T47D (cell line): ENCODE measurements at regions not wholly inside any gene's neighbourhood (a gene's known extent, or its start where the extent isn't known, plus 50 kb on each side); places are given as distances from the start of the nearest gene placed in this dataset.
"Not testable (repeated sequence)": the region's sequence is repeated elsewhere in the genome, so short reads cannot be mapped to it uniquely, and the experiment has no call there.

Source experiments
- DNase-seq, 2 experiments: peaks; one replicate each; pipeline versions ENCODE4 v3.0.0 to v3.0.0-alpha.2; 2011 to 2012; ENCODE audit warnings: low read depth in 1 of 2, low spot score in 1 of 2
- JUND ChIP-seq: IDR thresholded peaks from 2 replicates; pipeline ENCODE4 v1.6.1; 2012; ENCODE audit warnings: low read depth
- in situ Hi-C: cut with HindIII; loops from 2 replicates; pipeline ENCODE4 v1.10.0; 2016; ENCODE audit warnings: low sequenced_read_pairs, low pct_unique_long_range_greater_than_20kb

DNA sequence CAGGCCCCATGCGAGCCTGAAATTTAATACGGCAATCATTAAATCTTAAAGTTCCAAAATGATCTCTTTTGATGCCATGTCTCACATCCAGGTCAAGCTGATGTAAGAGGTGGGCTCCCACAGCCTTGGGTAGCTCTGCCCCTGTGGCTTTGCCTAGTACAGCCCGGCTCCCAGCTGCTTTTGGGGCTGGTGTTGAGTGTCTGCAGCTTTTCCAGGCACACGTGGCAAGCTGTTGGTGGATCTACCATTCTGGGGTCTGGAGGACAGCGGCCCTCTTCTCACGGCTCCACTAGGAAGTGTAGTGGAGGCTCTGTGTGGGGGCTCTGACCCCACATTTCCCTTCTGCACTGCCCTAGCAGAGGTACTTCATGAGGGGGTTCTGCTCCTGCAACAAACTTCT, 588.9 kb downstream of the CENPC start:
- DNase-seq: no peak
- in situ Hi-C loops: no loop called here
- TF ChIP-seq JUND: no peak

DNA sequence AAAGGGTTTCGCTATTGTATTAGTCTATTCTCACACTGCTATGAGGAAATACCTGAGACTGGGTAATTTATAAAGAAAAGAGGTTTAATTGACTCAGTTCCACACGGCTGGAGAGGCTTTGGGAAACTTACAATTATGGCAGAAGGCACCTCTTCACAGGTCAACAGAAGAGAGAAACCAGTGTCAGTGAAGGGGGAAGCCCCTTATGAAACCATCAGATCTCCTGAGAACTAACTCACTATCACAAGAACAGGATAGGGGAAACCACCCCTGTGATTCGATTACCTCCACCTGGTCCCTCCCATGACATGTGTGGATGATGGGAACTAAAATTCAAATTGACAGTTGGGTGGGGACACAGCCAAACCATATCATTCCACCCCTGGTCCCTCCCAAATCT, 589.5 kb downstream of the CENPC start:
- DNase-seq: no peak
- in situ Hi-C loops: no loop called here
- TF ChIP-seq JUND: no peak

DNA sequence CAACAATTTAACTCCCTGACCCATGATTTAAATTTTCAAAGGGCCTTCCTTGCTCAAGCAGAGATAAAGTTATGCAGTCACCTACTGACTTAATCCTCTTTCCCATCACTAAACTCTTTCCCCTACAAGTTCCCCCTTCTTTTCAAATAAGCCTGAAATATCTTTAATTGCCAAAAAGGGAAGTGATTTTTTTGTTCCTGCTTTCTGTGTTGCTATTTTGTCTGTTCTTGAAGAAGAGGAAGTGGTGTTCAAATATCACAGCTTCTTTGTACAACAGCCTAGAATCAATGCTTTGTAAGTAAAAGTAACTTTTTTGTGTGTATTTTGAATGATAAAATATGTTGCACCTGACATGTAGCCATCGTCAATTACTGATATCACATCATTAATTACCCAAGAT, 595.9 kb downstream of the CENPC start:
- in situ Hi-C loops: no loop called here

DNA sequence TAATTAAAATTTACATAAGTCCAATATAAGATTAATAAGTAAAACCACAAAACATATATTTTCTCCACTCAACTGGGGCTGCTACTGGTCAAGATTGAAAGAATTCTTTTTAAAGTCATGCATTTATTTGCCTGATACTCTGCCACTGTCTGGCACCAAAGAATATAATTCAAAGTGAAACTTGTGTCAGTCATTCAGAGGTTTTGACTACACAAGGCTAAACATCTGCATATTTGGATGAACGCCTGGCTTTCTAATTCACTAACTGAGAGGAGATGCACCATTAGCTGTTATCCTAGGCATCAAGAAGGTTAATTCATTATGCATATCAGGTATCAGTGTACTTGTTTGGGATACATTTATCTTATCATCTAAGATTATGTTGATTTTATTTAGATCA, 598.5 kb downstream of the CENPC start:
- DNase-seq: no peak
- TF ChIP-seq JUND: no peak
- in situ Hi-C loops: no loop called here

More for the DNA sequence above, 595.9 kb downstream of the CENPC start:
- no peak for TF ChIP-seq JUND
- DNase-seq: no peak

DNA sequence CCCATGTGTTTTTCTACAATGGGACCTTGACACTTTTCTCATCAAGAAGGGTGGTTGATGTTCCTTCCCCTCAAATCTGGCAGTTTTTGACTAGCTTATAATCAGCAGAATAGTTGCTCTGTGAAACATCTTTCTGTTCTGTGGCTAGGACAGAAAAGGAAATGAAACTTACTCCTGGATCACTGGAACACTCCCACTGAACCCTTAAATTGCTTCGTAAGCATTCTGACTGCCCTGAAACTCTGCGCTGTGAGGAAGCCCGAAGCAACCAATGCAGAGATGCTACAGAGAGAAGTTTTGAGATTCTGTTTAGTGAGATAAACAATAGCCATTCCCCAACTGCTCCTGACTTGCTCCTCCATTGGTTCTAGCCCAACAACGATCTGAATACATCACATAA, 602.2 kb downstream of the CENPC start:
- no peak for DNase-seq
- TF ChIP-seq JUND: no peak
- in situ Hi-C loops: no loop called here

DNA sequence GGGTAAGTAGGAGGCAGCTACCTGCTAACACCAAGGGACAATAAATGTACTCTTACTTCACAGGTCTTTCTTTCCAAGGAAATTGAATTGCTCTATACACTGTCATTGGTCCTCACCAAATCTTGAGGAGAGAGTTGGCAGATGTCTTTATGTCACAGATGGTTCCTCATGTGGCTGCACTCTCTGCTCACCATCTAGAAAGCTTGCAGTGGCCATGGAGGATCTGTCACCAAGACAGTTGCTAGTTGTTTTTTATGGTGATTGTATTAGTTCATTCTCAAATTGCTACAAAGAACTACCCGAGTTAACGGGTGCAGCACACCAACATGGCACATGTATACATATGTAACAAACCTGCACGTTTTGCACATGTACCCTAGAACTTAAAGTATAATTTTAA, 613.3 kb downstream of the CENPC start:
- in situ Hi-C loops, DNase-seq: not testable (repeated sequence)

DNA sequence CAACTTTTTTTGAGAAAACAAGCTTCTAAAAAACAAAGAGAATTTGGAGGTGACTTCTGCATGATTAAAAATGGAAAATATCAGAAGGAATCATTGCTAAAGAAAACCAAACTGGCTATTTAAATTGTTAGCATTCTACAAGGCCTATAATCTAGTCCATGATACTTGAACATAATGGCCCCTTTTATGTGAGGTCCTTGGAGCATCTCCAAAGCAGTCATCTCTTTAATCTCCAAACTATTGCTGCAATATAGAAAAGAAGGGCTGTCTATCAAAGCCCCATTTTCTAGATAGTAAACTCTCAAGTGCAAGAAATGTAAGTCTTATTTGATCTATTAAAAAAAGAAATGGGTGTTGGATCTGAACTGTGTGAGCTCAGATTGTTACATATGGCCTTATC, 615.1 kb downstream of the CENPC start:
- no peak for DNase-seq
- in situ Hi-C loops: no loop called here
- TF ChIP-seq JUND: no peak

GRCh38 chr4:66929748-66930147, 615.6 kb downstream of the CENPC start:
- no peak for DNase-seq
- in situ Hi-C loops: no loop called here
- no peak for TF ChIP-seq JUND

- in situ Hi-C loops, DNase-seq: not testable (repeated sequence)
Measured at GRCh38 chr4:66928881-66929280, 616.4 kb downstream of the CENPC start.

DNA sequence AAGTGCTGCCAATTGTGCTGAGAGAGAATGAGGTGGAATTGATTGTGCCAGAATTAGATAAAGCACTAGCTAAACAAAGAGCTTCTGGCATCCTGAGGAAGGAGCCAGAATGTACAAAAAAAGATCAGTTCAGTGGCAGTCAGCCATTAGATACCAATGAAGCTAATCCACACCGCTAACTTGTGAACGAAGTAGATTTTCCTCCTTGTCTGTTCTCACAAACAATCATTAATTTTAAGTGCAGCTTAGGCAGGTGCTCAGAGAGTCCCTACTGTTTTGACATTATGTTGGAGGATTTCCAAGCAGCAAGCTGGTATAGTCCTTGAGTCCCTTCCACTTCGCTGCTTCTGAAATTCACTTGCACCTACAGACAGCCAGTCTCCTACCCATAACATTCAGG, 617.4 kb downstream of the CENPC start:
- in situ Hi-C loops: no loop called here
- no peak for DNase-seq
- no peak for TF ChIP-seq JUND

DNA sequence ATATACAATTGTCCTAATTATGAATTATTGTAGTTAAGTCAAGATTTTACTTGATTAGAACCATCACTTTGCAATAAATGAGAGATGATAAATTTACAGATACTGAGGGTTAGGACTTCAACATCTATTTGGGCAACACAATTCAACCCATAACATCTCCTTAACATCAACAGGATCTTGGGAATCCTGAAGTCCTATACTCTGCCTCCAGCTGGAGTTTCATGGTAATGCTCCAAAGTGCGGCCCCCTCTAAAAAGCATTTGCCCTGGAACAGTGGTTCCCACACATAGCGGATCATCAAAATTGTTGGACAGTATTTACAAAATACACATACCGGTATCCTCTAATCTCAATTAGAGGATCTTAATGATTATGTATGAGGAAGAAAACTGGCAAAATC, 618.6 kb downstream of the CENPC start:
- in situ Hi-C loops: no loop called here
- no peak for TF ChIP-seq JUND
- DNase-seq: no peak

- no peak for DNase-seq
- TF ChIP-seq JUND: no peak
- in situ Hi-C loops: no loop called here
Measured at GRCh38 chr4:66923081-66923865, 622.0 kb downstream of the CENPC start.

- DNase-seq: no peak
- in situ Hi-C loops: no loop called here
- no peak for TF ChIP-seq JUND
Measured at GRCh38 chr4:66921433-66921832, 623.9 kb downstream of the CENPC start.

GRCh38 chr4:66920514-66920913, 624.8 kb downstream of the CENPC start:
- TF ChIP-seq JUND: no peak
- no peak for DNase-seq
- in situ Hi-C loops: no loop called here
